IMR-90 (cell line): ENCODE measurements at regions not wholly inside any gene's neighbourhood (a gene's known extent, or its start where the extent isn't known, plus 50 kb on each side); places are given as distances from the start of the nearest gene placed in this dataset.

Experiments
- FOS ChIP-seq: fragments of 150-350 bp; IDR thresholded peaks from 2 replicates; pipeline ENCODE4 v1.6.1; 2016; ENCODE audit warnings: low read depth, low read length
- TF ChIP-seq, protein P1 (sequence below): conservative IDR thresholded peaks from 2 replicates; pipeline ENCODE4 v1.5.1; 2012; ENCODE audit warnings: mild to moderate bottlenecking, low read depth, low read length, improper control_type of control experiment

DNA sequence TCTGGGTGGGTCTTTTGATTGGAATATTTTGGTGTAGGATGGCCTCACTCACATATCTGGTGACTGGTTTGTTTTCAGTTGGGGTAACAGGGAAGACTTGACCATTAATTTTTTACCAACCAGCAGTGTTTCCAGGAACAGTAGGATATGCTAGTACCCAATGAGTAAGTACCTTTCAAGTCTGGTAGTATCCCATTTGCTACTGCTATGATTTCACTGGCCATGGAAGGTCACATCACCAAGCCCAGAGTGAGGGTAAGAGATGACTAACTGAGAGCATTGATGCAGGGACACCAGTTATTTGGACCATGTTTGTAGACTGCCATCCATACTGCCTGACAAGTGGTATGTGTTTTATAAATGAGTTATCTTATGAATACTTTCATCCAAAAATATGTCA lies 277.7 kb downstream of the MAP2K6 start:
- TF ChIP-seq, protein P1, sequence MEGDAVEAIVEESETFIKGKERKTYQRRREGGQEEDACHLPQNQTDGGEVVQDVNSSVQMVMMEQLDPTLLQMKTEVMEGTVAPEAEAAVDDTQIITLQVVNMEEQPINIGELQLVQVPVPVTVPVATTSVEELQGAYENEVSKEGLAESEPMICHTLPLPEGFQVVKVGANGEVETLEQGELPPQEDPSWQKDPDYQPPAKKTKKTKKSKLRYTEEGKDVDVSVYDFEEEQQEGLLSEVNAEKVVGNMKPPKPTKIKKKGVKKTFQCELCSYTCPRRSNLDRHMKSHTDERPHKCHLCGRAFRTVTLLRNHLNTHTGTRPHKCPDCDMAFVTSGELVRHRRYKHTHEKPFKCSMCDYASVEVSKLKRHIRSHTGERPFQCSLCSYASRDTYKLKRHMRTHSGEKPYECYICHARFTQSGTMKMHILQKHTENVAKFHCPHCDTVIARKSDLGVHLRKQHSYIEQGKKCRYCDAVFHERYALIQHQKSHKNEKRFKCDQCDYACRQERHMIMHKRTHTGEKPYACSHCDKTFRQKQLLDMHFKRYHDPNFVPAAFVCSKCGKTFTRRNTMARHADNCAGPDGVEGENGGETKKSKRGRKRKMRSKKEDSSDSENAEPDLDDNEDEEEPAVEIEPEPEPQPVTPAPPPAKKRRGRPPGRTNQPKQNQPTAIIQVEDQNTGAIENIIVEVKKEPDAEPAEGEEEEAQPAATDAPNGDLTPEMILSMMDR, result no peak
- TF ChIP-seq FOS, result no peak
